CD4-positive, CD25-positive, alpha-beta regulatory T cell (primary cell): ENCODE measurements at regions not wholly inside any gene's neighbourhood (a gene's known extent, or its start where the extent isn't known, plus 50 kb on each side); places are given as distances from the start of the nearest gene placed in this dataset.

Source experiments
- ATAC-seq, 2 donors: fragments of 150-1000 bp; cut with Tn5 transposase; one replicate each; pipeline ENCODE4 v1.10.0; 2021; ENCODE audit warnings: low read depth in 2 of 2, moderate number of reproducible peaks in 2 of 2, moderate library complexity in 1 of 2
- DNase-seq, 3 donors: peaks; one replicate each; pipeline versions ENCODE4 v3.0.0 to v3.0.0-alpha.2; 2012 to 2022; ENCODE audit warnings: mixed read lengths in 1 of 3
- H3K27ac ChIP-seq: one replicate; pipeline ENCODE4 v1.7.0; 2013; ENCODE audit warnings: mild to moderate bottlenecking, low read length; ENCODE audit not compliant: insufficient read depth, poor library complexity, severe bottlenecking
- H3K27me3 ChIP-seq: one replicate; pipeline ENCODE4 v1.7.0; 2013; ENCODE audit warnings: low read length; ENCODE audit not compliant: control insufficient read depth, insufficient read depth
- H3K36me3 ChIP-seq: one replicate; pipeline ENCODE4 v1.7.0; 2013; ENCODE audit warnings: mild to moderate bottlenecking, low read length, moderate library complexity; ENCODE audit not compliant: control insufficient read depth, insufficient read depth
- H3K4me1 ChIP-seq: 2 replicates; pipeline ENCODE4 v1.7.0; 2013; ENCODE audit warnings: mild to moderate bottlenecking, low read length; ENCODE audit not compliant: insufficient read depth, control insufficient read depth, poor library complexity, severe bottlenecking
- H3K4me3 ChIP-seq: one replicate; pipeline ENCODE4 v1.7.0; 2013; ENCODE audit warnings: low read depth, mild to moderate bottlenecking, low read length, moderate library complexity
- H3K9me3 ChIP-seq, 2 experiments: 1 replicate in 1 of 2; 2 replicates in 1 of 2; pipeline ENCODE4 v1.7.0; 2013; ENCODE audit warnings: low read length in 2 of 2, mild to moderate bottlenecking in 1 of 2, moderate library complexity in 1 of 2; ENCODE audit not compliant: control insufficient read depth in 2 of 2
- H3K27ac Mint-ChIP-seq, 3 donors: one replicate each; pipeline ENCODE4 v1.8.0; 2020 to 2022; ENCODE audit warnings: mild to moderate bottlenecking in 3 of 3, mixed read lengths in 3 of 3, moderate library complexity in 2 of 3
- H3K27me3 Mint-ChIP-seq: one replicate; pipeline ENCODE4 v1.8.0; 2022; ENCODE audit warnings: mild to moderate bottlenecking, mixed read lengths
- H3K36me3 Mint-ChIP-seq: one replicate; pipeline ENCODE4 v1.8.0; 2020; ENCODE audit warnings: mixed read lengths
- H3K4me1 Mint-ChIP-seq, 4 donors: one replicate each; pipeline ENCODE4 v1.8.0; 2020 to 2022; ENCODE audit warnings: mixed read lengths in 4 of 4, mild to moderate bottlenecking in 1 of 4
- H3K4me3 Mint-ChIP-seq, 4 donors: one replicate each; pipeline ENCODE4 v1.8.0; 2020 to 2022; ENCODE audit warnings: mild to moderate bottlenecking in 4 of 4, mixed read lengths in 4 of 4, moderate library complexity in 3 of 4
- H3K9me3 Mint-ChIP-seq, 7 donors: one replicate each; pipeline ENCODE4 v1.8.0; 2020 to 2022; ENCODE audit warnings: mixed read lengths in 7 of 7, mild to moderate bottlenecking in 3 of 7, moderate library complexity in 2 of 7

DNA sequence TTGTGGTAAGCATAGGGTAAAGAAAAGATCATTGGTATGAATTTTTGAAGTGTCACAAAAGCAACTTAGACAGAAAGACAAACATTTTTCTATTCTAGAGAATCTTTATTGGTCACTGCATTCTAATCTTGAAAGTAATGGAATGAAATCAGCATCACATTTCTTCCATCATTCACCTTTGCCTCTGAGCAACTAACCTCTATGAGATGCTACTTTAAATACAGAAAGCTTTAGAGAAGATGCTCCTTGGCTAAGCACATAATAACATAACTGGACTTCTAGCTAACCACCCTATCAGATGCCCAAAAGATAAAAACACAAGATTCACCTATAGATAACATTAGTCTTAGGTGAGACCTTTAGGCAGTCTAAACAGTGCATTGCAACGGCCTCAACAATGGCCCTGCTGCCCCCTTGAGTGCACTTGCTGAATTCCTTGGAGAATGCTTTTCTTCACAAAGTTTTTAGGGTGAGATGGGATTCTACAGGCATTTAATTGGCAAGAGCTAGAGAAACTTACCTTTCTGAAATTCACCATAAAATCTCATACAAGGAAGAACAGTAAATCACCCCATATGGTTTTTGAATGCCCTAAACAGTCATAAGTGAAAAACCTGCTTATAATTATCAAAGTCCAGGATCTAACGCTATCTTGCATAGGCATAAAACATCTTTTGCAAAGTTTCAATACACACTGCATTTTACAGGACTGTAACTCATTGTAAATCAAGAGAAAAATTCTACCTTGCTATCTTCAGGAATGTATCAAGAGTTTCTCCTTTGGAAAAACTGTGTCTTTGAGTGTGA, 791.3 kb upstream of the CHAC2 start:
- H3K36me3 Mint-ChIP-seq, result no peaks in the 10 kb centered on the region
- Histone ChIP-seq H3K4me1 (no peaks in the 10 kb centered on the region), H3K36me3 (no peaks in the 10 kb centered on the region), H3K9me3 (no peaks in the 10 kb centered on the region), H3K4me3 (no peak overlapping the region), H3K27me3 (no peaks in the 10 kb centered on the region), H3K27ac (no peak overlapping the region)
- peaks cover 4% of the 10 kb centered on the region for H3K27me3 Mint-ChIP-seq
- no peak overlapping the region for H3K27ac Mint-ChIP-seq
- H3K4me1 Mint-ChIP-seq, result no peaks in the 10 kb centered on the region
- ATAC-seq (no peak), DNase-seq (no peak)
- peaks cover 0 to 5% (median 0%) of the 10 kb centered on the region in 7 donors for H3K9me3 Mint-ChIP-seq
- no peak overlapping the region for H3K4me3 Mint-ChIP-seq

DNA sequence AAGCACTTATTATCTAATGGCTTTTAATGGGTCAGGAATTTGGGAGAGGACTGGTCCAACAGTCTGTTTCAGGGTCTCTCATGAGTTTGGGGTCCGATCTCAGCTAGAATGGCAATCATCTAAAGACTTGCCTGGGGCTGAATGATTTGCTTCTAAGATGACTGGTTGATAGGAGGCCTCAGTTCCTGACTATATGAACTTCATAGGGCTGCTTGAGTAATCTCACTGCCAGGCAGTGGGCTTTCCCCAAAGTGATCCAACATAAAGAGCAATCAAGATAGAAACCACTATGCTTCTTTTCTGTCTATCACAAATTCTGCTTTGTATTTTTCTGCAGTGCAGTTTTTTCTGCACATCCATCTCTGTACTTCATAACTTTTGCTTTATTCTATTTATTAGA, 793.5 kb upstream of the CHAC2 start:
- peaks cover 0 to 2% (median 0%) of the 10 kb centered on the region in 7 donors for H3K9me3 Mint-ChIP-seq
- H3K4me1 Mint-ChIP-seq, result no peaks in the 10 kb centered on the region
- DNase-seq (no peak), ATAC-seq (no peak)
- Histone ChIP-seq H3K9me3 (no peaks in the 10 kb centered on the region), H3K27me3 (no peaks in the 10 kb centered on the region), H3K4me3 (no peak overlapping the region), H3K27ac (no peak overlapping the region), H3K4me1 (no peaks in the 10 kb centered on the region), H3K36me3 (no peaks in the 10 kb centered on the region)
- no peaks in the 10 kb centered on the region for H3K27me3 Mint-ChIP-seq
- H3K36me3 Mint-ChIP-seq, result no peaks in the 10 kb centered on the region
- H3K4me3 Mint-ChIP-seq, result no peak overlapping the region
- H3K27ac Mint-ChIP-seq, result no peak overlapping the region

DNA sequence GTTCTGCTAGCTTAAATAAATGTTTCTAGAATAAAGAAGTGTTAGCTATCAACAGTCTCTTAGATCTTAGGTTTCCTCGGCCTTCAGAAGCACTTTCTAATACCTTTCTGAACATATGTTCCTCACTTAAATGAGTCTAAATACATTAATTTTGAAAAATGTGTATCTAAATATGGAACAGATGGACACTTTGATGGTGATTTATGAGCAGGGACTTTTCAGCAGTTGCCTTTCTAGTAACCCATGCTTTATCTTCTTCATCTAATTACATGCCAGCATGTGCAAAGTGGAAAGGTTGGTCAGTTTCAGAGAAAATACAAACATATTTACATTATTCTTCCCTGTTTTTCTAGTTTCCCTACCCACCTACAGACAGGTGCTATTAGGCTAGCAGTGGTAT, 797.0 kb upstream of the CHAC2 start:
- peaks cover 0 to 4% (median 1%) of the 10 kb centered on the region in 7 donors for H3K9me3 Mint-ChIP-seq
- Histone ChIP-seq H3K36me3 (no peaks in the 10 kb centered on the region), H3K27me3 (no peaks in the 10 kb centered on the region)

GRCh38 chr2:52968043-52968442, 799.6 kb upstream of the CHAC2 start:
- Mint-ChIP-seq H3K4me1 (no peaks in the 10 kb centered on the region), H3K27me3 (no peaks in the 10 kb centered on the region), H3K36me3 (no peaks in the 10 kb centered on the region), H3K9me3 (peaks cover 0 to 4% (median 1%) of the 10 kb centered on the region in 7 donors), H3K27ac (no peak overlapping the region), H3K4me3 (no peak overlapping the region)
- no peaks in the 10 kb centered on the region for H3K9me3 ChIP-seq
- ATAC-seq, result no peak
- no peaks in the 10 kb centered on the region for H3K36me3 ChIP-seq
- no peaks in the 10 kb centered on the region for H3K27me3 ChIP-seq
- DNase-seq, result no peak
- H3K4me1 ChIP-seq, result no peaks in the 10 kb centered on the region
- no peak overlapping the region for H3K4me3 ChIP-seq
- H3K27ac ChIP-seq, result no peak overlapping the region

More for the DNA sequence above, 797.0 kb upstream of the CHAC2 start:
- Mint-ChIP-seq H3K36me3 (no peaks in the 10 kb centered on the region), H3K27ac (no peak overlapping the region), H3K4me1 (no peaks in the 10 kb centered on the region), H3K4me3 (no peak overlapping the region), H3K27me3 (no peaks in the 10 kb centered on the region)
- H3K9me3 ChIP-seq, result no peaks in the 10 kb centered on the region
- ATAC-seq, result no peak
- no peak for DNase-seq
- no peak overlapping the region for H3K27ac ChIP-seq
- no peak overlapping the region for H3K4me3 ChIP-seq
- H3K4me1 ChIP-seq, result no peaks in the 10 kb centered on the region

DNA sequence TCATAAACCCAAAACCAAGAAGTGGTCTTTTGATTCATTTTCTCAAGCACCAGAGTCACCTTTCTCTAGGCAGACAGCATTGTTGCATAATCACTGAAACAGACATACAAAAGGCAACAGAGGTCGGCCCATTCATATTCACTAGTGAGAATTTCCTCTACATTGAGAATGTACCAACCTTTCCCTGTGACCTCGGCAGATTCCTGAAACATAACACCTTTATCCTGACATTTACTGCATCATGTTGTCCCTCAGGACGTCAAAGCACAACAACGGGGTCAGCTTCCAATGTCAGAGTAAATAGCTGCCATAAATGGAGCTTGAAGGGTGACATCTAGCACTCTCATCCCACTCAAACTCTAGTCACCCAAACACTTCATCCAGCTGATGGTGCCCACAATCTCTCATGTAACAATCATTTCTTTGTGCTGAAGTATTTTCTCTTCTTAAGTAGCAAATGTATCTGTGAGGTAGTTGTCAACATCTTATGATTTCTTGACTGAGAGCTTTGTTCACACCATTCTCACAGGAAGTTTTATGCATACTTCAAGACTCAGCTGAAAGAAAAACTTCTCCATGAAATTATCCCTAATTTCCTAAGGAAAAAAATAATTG, 802.6 kb upstream of the CHAC2 start:
- ATAC-seq (no peak), DNase-seq (no peak)
- H3K9me3 Mint-ChIP-seq, result peaks cover 2 to 7% (median 4%) of the 10 kb centered on the region in 7 donors
- H3K36me3 Mint-ChIP-seq, result no peaks in the 10 kb centered on the region
- Histone ChIP-seq H3K27me3 (no peaks in the 10 kb centered on the region), H3K36me3 (no peaks in the 10 kb centered on the region), H3K9me3 (no peaks in the 10 kb centered on the region), H3K27ac (no peak overlapping the region), H3K4me3 (no peak overlapping the region), H3K4me1 (no peaks in the 10 kb centered on the region)
- H3K4me3 Mint-ChIP-seq, result no peak overlapping the region
- H3K27ac Mint-ChIP-seq, result no peak overlapping the region
- H3K27me3 Mint-ChIP-seq, result no peaks in the 10 kb centered on the region
- no peaks in the 10 kb centered on the region for H3K4me1 Mint-ChIP-seq

DNA sequence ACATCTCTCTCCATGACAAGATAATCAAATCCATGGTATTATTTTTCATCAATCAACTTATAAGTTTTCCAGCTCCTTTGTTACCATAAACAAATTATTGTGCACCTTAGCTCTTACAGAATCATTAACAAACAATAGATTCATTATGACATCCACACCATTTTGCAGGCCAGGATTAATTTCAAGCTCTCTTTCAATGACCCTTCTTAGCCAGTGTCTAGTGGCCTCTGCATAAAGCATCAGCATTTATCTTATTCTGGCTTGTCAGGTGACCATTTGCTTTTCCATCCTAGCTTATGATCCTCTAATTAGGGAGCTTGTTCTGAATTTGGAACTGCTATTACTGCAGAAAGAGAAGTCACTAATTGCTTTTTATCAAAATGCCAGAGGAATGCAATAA, 806.2 kb upstream of the CHAC2 start:
- Mint-ChIP-seq H3K4me3 (no peak overlapping the region), H3K27me3 (no peaks in the 10 kb centered on the region), H3K36me3 (no peaks in the 10 kb centered on the region), H3K27ac (no peak overlapping the region), H3K4me1 (no peaks in the 10 kb centered on the region), H3K9me3 (peaks cover 0 to 7% (median 6%) of the 10 kb centered on the region in 7 donors)
- Histone ChIP-seq H3K4me1 (no peaks in the 10 kb centered on the region), H3K27ac (no peak overlapping the region), H3K9me3 (no peaks in the 10 kb centered on the region), H3K27me3 (no peaks in the 10 kb centered on the region), H3K4me3 (no peak overlapping the region), H3K36me3 (no peaks in the 10 kb centered on the region)
- ATAC-seq, result no peak
- DNase-seq, result no peak

- H3K27ac Mint-ChIP-seq, result no peak overlapping the region
- no peaks in the 10 kb centered on the region for H3K4me1 ChIP-seq
- H3K4me3 ChIP-seq, result no peak overlapping the region
- no peaks in the 10 kb centered on the region for H3K9me3 ChIP-seq
- no peak for DNase-seq
- no peak overlapping the region for H3K27ac ChIP-seq
- H3K27me3 ChIP-seq, result no peaks in the 10 kb centered on the region
- no peaks in the 10 kb centered on the region for H3K27me3 Mint-ChIP-seq
- peaks cover 0 to 7% (median 6%) of the 10 kb centered on the region in 7 donors for H3K9me3 Mint-ChIP-seq
- H3K4me1 Mint-ChIP-seq, result no peaks in the 10 kb centered on the region
- ATAC-seq, result no peak
- no peak overlapping the region for H3K4me3 Mint-ChIP-seq
- no peaks in the 10 kb centered on the region for H3K36me3 Mint-ChIP-seq
- H3K36me3 ChIP-seq, result no peaks in the 10 kb centered on the region
These were observed 806.7 kb upstream of the CHAC2 start for GRCh38 chr2:52960881-52961280.

DNA sequence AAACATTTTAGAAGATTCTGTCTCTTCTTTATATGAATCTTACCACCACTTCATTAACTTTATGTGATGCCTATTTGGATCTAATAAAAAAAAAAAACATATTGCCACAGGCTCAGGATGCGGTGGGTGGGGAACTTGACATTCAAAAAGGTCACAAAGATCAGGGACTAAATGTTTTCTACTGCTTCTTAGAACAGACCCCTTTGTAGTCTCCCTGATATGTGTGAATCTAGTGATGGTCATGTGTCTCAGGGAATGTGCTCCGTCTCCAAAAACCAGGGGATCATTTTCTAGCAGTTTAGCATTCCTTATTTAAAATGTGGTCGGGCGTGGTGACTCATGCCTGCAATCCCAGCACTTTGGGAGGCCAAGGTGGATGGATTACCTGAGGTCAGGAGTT, 807.8 kb upstream of the CHAC2 start:
- no peak for DNase-seq
- Mint-ChIP-seq H3K27me3 (no peaks in the 10 kb centered on the region), H3K4me1 (no peaks in the 10 kb centered on the region), H3K9me3 (peaks cover 0 to 7% (median 6%) of the 10 kb centered on the region in 7 donors), H3K36me3 (no peaks in the 10 kb centered on the region), H3K27ac (no peak overlapping the region), H3K4me3 (no peak overlapping the region)
- no peak for ATAC-seq
- no peaks in the 10 kb centered on the region for H3K4me1 ChIP-seq
- no peak overlapping the region for H3K27ac ChIP-seq
- H3K9me3 ChIP-seq, result no peaks in the 10 kb centered on the region
- H3K27me3 ChIP-seq, result no peaks in the 10 kb centered on the region
- no peaks in the 10 kb centered on the region for H3K36me3 ChIP-seq
- H3K4me3 ChIP-seq, result no peak overlapping the region
